HepG2 (cell line): ENCODE measurements at regions not wholly inside any gene's neighbourhood (a gene's known extent, or its start where the extent isn't known, plus 50 kb on each side); places are given as distances from the start of the nearest gene placed in this dataset.
A peak's percentile ranks its signal among the peaks of the same experiment; 100 is the strongest.

Experiments
- ATAC-seq: fragments of 200-7000 bp; cut with Tn5 transposase; 3 replicates; pipeline ENCODE4 v1.9.1; 2020; ENCODE audit warnings: mild to moderate bottlenecking, moderate library complexity
- BruUV-seq: library from RNA; stranded (reverse); fragments of 400-500 nt; replicated peaks from 2 replicates; lab custom pipeline; 2021; lab: Mats Ljungman, UMichigan
- CTCF ChIA-PET: fragments of 300-600 bp; formaldehyde crosslinking; extraction: SDS; loops from one replicate; lab custom pipeline; 2021; ENCODE audit warnings: low total read pairs, inconsistent platforms, low intra/inter-chr PET ratio; lab: Yijun Ruan, JAX
- POLR2A ChIA-PET: fragments of 350-600 bp; sonication (Branson Sonifier 250); formaldehyde crosslinking; loops from one replicate; lab custom pipeline; 2020; ENCODE audit warnings: antibody characterized with exemption, inconsistent platforms; lab: Yijun Ruan, JAX
- DNase-seq: peaks from one replicate; pipeline ENCODE4 v3.0.0-alpha.2; 2015; ENCODE audit warnings: low spot score
- FAIRE-seq: peaks from 3 replicates; lab custom pipeline; 2011; peaks lifted over from hg19 to GRCh38; lab: Jason Lieb, UNC
- H2AFZ ChIP-seq: one replicate; pipeline ENCODE4 v1.6.1; 2011; ENCODE audit warnings: low read length, inconsistent platforms
- H3K27ac ChIP-seq: fragments of 300-600 bp; 3 replicates; pipeline ENCODE4 v1.8.0; 2011; ENCODE audit warnings: mixed run types, mild to moderate bottlenecking, mixed read lengths, low read length, inconsistent platforms; ENCODE audit not compliant: insufficient read depth; ENCODE audit errors: extremely low read length
- H3K27me3 ChIP-seq, 2 experiments: fragments of 200-600 bp in 1 of 2; 2 replicates in 1 of 2; 3 replicates in 1 of 2; pipeline versions ENCODE4 v1.6.0 to v1.8.0; 2011; ENCODE audit warnings: low read length in 2 of 2, mild to moderate bottlenecking in 2 of 2, moderate library complexity in 2 of 2, inconsistent platforms in 1 of 2; ENCODE audit not compliant: insufficient read depth in 2 of 2, control insufficient read depth in 1 of 2
- H3K36me3 ChIP-seq, 2 experiments: fragments of 200-600 bp in 1 of 2; replicated peaks in 1 of 2; 2 replicates in 1 of 2; 3 replicates in 1 of 2; pipeline versions ENCODE4 v1.5.1 to v1.8.0; 2011; ENCODE audit warnings: low read length in 2 of 2, inconsistent platforms in 1 of 2; ENCODE audit not compliant: insufficient read depth in 2 of 2, control insufficient read depth in 1 of 2
- H3K4me1 ChIP-seq: 2 replicates; pipeline ENCODE4 v1.5.1; 2012; ENCODE audit warnings: low read length, inconsistent platforms; ENCODE audit not compliant: insufficient read depth
- H3K4me2 ChIP-seq: 2 replicates; pipeline ENCODE4 v1.6.0; 2011; ENCODE audit warnings: low read depth, low read length, inconsistent platforms
- H3K4me3 ChIP-seq, 3 experiments: fragments of 200-600 bp in 1 of 3; sonication (generic), shearing (Covaris generic) in 1 of 3; replicated peaks in 1 of 3; 2 replicates each; pipeline ENCODE4 v1.5.1; 2011 to 2016; ENCODE audit warnings: low read length in 3 of 3, inconsistent platforms in 2 of 3, low read depth in 2 of 3, mild to moderate bottlenecking in 2 of 3, control low read depth in 1 of 3, mixed read lengths in 1 of 3; ENCODE audit not compliant: insufficient read depth in 1 of 3
- H3K79me2 ChIP-seq: one replicate; pipeline ENCODE4 v1.6.1; 2011; ENCODE audit warnings: low read length, inconsistent platforms; ENCODE audit not compliant: insufficient read depth
- H3K9ac ChIP-seq: 2 replicates; pipeline ENCODE4 v1.6.0; 2011; ENCODE audit warnings: mild to moderate bottlenecking, low read depth, low read length, inconsistent platforms; ENCODE audit not compliant: insufficient read depth
- H3K9me3 ChIP-seq: 2 replicates; pipeline ENCODE4 v1.5.1; 2012; ENCODE audit warnings: mild to moderate bottlenecking, low read length
- H4K20me1 ChIP-seq: 2 replicates; pipeline ENCODE4 v1.6.0; 2011; ENCODE audit warnings: inconsistent platforms, mild to moderate bottlenecking, low read length, moderate library complexity; ENCODE audit not compliant: insufficient read depth
- MAFF ChIP-seq: IDR thresholded peaks from 2 replicates; pipeline ENCODE4 v1.6.1; 2011; ENCODE audit warnings: low read depth, low read length, improper control_type of control experiment
- MAFK ChIP-seq, 2 experiments: IDR thresholded peaks in 1 of 2; conservative IDR thresholded peaks in 1 of 2; 2 replicates each; pipeline ENCODE4 v1.6.1; 2011; ENCODE audit warnings: improper control_type of control experiment in 2 of 2, low read length in 2 of 2
- MIER2 ChIP-seq: IDR thresholded peaks from 2 replicates; pipeline ENCODE4 v1.6.1; 2016; ENCODE audit warnings: missing biosample characterization, missing genetic modification reagents
- SIN3B ChIP-seq: fragments of 150-350 bp; IDR thresholded peaks from 2 replicates; pipeline ENCODE4 v1.6.1; 2014; ENCODE audit warnings: low read length
- ZNF549 ChIP-seq: sonication (generic); formaldehyde crosslinking; IDR thresholded peaks from 2 replicates; pipeline ENCODE4 v1.5.0; 2020; ENCODE audit warnings: missing genetic modification reagents
- WGBS: methylation state at CpG from one replicate; pipeline ENCODE4 v1.1.6; 2017; ENCODE audit warnings: low lambda C conversion rate; 5-methylcytosine and 5-hydroxymethylcytosine counted together
- in situ Hi-C: cut with HindIII; loops from 2 replicates; pipeline ENCODE4 v1.10.0; 2017; ENCODE audit warnings: low pct_unique_long_range_greater_than_20kb; ENCODE audit not compliant: extremely low pct_ligation_motif_present
- intact Hi-C: fragments of 100-400 bp; cut with micrococcal nuclease; formaldehyde crosslinking; loops from one replicate; pipeline ENCODE4 v1.10.0; 2022; ENCODE audit not compliant: unreplicated experiment
- TF ChIP-seq, protein P1 (sequence below): sonication (generic); formaldehyde crosslinking; IDR thresholded peaks from 2 replicates; pipeline ENCODE4 v1.8.1; 2023; ENCODE audit warnings: mild to moderate bottlenecking, missing genetic modification reagents, borderline replicate concordance
- TF ChIP-seq, protein P2 (sequence below): IDR thresholded peaks from 2 replicates; pipeline ENCODE4 v1.6.1; 2016

DNA sequence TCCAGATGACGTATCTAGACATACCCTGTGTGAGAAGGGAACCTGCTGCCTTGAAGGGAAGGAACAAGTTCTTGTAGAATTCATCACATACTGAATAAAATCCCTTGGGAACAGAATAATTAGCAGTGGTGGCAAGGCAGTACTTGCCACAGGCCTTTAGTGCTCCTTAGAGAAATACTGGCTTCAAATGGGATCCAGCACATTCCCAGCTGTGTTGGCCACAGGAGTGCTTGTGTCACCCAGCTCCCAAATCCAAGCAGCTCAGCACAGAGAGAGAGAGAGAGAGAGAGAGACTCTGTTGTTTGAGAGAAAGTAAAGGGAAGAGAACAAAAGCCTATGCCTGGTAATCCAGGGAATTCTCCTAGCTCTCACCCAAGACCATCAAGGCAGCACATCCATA is 969.0 kb upstream of the ALCAM start:
- no TSS peak for BruUV-seq
- ATAC-seq (no peak), DNase-seq (no peak)
- no peak overlapping the region for H3K4me2 ChIP-seq
- H3K9ac ChIP-seq, result no peak overlapping the region
- ChIA-PET CTCF (no interaction called here), POLR2A (no interaction called here)
- no peak overlapping the region for H2AFZ ChIP-seq
- in situ Hi-C loops, result no loop called here
- 0% methylated on average over 1 of the region's 1 CpG for WGBS
- H4K20me1 ChIP-seq, result no peaks in the 10 kb centered on the region
- no peaks in the 10 kb centered on the region for H3K79me2 ChIP-seq
- H3K4me1 ChIP-seq, result no peaks in the 10 kb centered on the region
- no peaks in the 10 kb centered on the region for H3K27me3 ChIP-seq
- no peak for TF ChIP-seq MIER2 (CRISPR knock-in tag)
- TF ChIP-seq, protein P1, sequence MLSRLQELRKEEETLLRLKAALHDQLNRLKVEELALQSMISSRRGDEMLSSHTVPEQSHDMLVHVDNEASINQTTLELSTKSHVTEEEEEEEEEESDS (CRISPR knock-in tag), result no peak
- TF ChIP-seq SIN3B, result no peak
- TF ChIP-seq, protein P2, sequence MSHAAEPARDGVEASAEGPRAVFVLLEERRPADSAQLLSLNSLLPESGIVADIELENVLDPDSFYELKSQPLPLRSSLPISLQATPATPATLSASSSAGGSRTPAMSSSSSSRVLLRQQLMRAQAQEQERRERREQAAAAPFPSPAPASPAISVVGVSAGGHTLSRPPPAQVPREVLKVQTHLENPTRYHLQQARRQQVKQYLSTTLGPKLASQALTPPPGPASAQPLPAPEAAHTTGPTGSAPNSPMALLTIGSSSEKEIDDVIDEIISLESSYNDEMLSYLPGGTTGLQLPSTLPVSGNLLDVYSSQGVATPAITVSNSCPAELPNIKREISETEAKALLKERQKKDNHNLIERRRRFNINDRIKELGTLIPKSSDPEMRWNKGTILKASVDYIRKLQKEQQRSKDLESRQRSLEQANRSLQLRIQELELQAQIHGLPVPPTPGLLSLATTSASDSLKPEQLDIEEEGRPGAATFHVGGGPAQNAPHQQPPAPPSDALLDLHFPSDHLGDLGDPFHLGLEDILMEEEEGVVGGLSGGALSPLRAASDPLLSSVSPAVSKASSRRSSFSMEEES (CRISPR knock-in tag), result no peak
- TF ChIP-seq, all 625 proteins: peak for 0
- Histone ChIP-seq H3K9me3 (no peaks in the 10 kb centered on the region), H3K36me3 (no peaks in the 10 kb centered on the region), H3K4me3 (no peak overlapping the region), H3K27ac (no peak overlapping the region)
- FAIRE-seq, result no peak
- intact Hi-C loops, result no loop called here

DNA sequence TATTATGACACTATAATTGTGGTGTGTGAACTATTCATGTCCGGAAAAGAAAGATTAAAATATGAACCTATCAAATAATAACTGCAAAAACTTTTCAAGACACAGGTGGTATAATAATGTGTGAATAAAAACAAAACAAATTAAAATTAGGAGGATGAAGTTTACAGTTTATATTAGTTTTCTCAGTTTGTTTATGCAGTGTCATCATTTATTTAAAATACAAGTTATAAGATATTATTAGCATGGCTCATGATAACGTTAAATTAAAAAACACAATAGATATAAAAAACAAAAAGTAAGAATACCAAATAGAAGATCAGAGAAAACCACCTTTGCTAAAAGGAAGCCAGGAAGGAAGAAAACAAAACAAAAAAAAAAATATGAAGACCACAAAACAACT is 963.8 kb upstream of the ALCAM start:
- Histone ChIP-seq H2AFZ (no peak overlapping the region), H4K20me1 (no peaks in the 10 kb centered on the region), H3K4me3 (no peak overlapping the region), H3K27me3 (no peaks in the 10 kb centered on the region), H3K79me2 (no peaks in the 10 kb centered on the region), H3K9ac (no peak overlapping the region)
- ChIA-PET POLR2A (no interaction called here), CTCF (no interaction called here)
- intact Hi-C loops (no loop called here), in situ Hi-C loops (no loop called here)
- FAIRE-seq (no peak), ATAC-seq (no peak)
- 25% methylated on average over 2 of the region's 2 CpGs for WGBS
- no TSS peak for BruUV-seq
- TF ChIP-seq MAFF, result peak; percentile 77; the same call in 1 of the 2 replicates
- TF ChIP-seq MAFK (conservative IDR thresholded peaks at IDR 0.05 in 1 of 2, IDR thresholded peaks at IDR 0.05 in 1 of 2; ENCODE audit: low read length in 2 of 2), result peak; percentile 61 to 88; a peak in 3 of 4 replicates
- no peak for TF ChIP-seq ZNF549 (CRISPR knock-in tag)
- TF ChIP-seq, all 625 proteins: peak for 2
- H3K4me2 ChIP-seq, result no peak overlapping the region
- H3K9me3 ChIP-seq, result no peaks in the 10 kb centered on the region
- H3K4me1 ChIP-seq, result no peaks in the 10 kb centered on the region
- no peaks in the 10 kb centered on the region for H3K36me3 ChIP-seq
- H3K27ac ChIP-seq, result no peak overlapping the region
- DNase-seq, result no peak
